ENCODE measurements at regions not wholly inside any gene's neighbourhood (a gene's known extent, or its start where the extent isn't known, plus 50 kb on each side); places are given as distances from the start of the nearest gene placed in this dataset.

DNA sequence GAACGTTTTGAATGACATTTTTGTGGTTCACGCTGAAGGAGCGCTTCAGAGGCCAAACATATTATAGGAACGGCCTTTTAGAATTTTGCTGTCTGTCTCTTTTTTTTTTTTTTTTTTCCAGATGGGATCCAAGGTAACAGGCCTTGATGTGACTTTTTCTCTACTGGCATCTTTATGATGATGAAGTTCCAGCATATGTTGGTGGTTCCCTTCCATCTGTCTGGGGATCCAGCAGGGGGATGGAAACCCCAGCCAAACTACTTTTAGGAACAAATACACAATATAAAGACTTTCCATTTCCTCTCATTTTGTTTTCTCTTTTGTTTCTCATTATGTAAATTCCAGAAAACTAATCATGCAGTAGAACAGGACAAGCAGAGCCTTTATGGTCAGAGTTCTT is 239.3 kb upstream of the PRICKLE1 start:
- TF ChIP-seq, protein P1, sequence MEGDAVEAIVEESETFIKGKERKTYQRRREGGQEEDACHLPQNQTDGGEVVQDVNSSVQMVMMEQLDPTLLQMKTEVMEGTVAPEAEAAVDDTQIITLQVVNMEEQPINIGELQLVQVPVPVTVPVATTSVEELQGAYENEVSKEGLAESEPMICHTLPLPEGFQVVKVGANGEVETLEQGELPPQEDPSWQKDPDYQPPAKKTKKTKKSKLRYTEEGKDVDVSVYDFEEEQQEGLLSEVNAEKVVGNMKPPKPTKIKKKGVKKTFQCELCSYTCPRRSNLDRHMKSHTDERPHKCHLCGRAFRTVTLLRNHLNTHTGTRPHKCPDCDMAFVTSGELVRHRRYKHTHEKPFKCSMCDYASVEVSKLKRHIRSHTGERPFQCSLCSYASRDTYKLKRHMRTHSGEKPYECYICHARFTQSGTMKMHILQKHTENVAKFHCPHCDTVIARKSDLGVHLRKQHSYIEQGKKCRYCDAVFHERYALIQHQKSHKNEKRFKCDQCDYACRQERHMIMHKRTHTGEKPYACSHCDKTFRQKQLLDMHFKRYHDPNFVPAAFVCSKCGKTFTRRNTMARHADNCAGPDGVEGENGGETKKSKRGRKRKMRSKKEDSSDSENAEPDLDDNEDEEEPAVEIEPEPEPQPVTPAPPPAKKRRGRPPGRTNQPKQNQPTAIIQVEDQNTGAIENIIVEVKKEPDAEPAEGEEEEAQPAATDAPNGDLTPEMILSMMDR (IDR thresholded peaks at IDR 0.05; ENCODE audit: low read depth, low read length, missing control alignments), result no peak
- no peak overlapping the region for H3K4me3 ChIP-seq (replicated peaks; ENCODE audit: low read depth, low read length)
- no peak for DNase-seq (ENCODE audit: extremely low read depth, low read depth)

DNA sequence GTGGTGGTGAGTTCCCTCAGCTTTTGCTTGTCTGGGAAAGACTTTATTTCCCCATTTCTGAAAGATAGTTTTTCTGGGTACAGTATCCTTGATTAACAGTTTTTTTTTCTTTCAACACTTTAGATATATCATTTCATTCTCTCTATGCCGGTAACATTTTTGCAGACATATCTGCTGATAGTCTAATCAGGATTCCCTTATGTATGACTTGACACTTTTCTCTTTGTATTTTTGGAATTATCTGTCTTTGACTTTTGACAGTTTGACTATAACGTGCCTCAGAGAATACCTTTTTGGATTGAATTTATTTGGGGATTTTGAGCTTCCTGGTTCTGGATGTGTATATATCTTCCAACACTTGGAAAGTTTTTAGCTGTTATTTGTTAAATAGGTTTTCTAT is 234.8 kb upstream of the PRICKLE1 start:
- DNase-seq (ENCODE audit: extremely low read depth, low read depth), result no peak
- H3K4me3 ChIP-seq (replicated peaks; ENCODE audit: low read depth, low read length), result no peak overlapping the region
- TF ChIP-seq, protein P1 (IDR thresholded peaks at IDR 0.05; ENCODE audit: low read depth, low read length, missing control alignments), result no peak

DNA sequence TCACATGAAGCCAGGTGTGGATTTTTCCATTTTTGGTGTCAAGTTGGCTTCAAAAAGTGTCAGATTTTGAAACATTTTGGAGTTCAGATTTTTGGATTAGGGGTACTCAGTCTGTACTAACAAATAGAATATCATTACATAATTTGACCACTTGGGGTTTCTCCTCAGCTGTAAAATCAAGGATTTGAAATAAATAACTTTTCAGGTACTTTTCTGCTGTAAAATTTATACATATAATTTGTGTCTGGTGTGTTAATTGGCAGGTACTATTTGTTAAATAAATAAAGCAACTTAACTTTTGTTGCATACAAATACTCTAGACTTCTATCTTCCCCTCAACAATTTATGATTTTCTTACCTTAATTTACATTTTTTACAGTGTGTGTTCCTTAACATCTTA is 234.1 kb upstream of the PRICKLE1 start:
- H3K4me3 ChIP-seq (replicated peaks; ENCODE audit: low read depth, low read length), result no peak overlapping the region
- TF ChIP-seq, protein P1 (IDR thresholded peaks at IDR 0.05; ENCODE audit: low read depth, low read length, missing control alignments), result no peak
- no peak for DNase-seq (ENCODE audit: extremely low read depth, low read depth)

DNA sequence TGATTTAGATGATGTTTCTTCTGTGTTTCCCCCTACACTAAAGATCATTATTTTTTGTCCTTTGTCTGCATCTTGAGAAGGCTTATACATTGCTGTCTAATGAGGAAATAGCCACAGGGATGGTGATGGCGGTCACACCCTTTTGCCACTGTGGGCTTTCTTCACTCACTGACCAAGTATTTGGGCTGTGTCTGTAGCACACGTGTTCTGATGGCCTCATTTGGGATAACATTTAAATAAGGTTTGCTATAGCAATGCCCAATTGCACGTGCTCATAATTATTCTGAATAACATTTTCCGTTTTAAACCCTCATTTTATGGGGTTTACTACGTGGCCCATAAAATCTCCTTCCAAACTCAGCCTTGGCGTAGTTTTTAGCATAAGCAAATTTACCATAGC is 230.3 kb upstream of the PRICKLE1 start:
- no peak for DNase-seq (ENCODE audit: extremely low read depth, low read depth)
- H3K4me3 ChIP-seq (replicated peaks; ENCODE audit: low read depth, low read length), result no peak overlapping the region
- TF ChIP-seq, protein P1 (IDR thresholded peaks at IDR 0.05; ENCODE audit: low read depth, low read length, missing control alignments), result no peak

DNA sequence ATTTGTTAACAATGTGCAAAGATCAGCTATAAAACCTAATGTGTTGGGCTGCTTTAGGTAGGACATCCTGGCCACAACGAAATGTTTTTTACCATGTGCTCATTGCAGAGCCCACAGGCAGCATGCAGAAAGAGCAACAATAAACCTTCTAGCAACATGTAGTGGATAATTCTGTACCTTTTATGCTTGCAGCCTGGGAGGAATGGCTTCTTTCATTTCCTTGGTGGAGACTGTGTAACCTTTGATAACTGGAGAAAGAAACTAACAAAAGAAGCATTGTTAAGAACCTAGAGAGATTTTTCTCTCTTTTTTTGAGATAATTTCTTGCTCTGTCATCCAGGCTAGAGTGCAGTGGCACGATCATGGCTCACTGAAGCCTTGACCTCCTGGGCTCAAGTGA is 225.5 kb upstream of the PRICKLE1 start:
- no peak overlapping the region for H3K4me3 ChIP-seq (replicated peaks; ENCODE audit: low read depth, low read length)
- TF ChIP-seq, protein P1 (IDR thresholded peaks at IDR 0.05; ENCODE audit: low read depth, low read length, missing control alignments), result no peak
- DNase-seq (ENCODE audit: extremely low read depth, low read depth), result no peak

DNA sequence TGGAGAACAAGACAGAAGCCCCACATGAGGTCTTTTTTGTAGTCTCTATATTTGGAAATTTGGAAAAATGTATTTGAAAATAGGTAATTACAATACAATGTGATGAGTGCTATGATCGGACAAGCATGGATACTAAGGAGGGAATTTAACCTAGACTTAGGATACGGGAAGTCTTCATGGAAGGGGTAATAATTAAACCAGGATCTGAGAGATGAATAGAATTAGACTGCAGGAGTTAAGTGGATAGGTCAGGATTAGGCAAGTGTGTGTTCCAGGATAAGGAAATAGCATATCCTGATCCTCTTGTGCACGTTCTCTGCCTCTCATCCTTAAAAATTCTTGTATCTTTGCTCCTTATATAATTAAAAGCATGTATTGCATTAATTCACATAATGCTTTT is 223.3 kb upstream of the PRICKLE1 start:
- no peak overlapping the region for H3K4me3 ChIP-seq (replicated peaks; ENCODE audit: low read depth, low read length)
- TF ChIP-seq, protein P1 (IDR thresholded peaks at IDR 0.05; ENCODE audit: low read depth, low read length, missing control alignments), result no peak
- no peak for DNase-seq (ENCODE audit: extremely low read depth, low read depth)

DNA sequence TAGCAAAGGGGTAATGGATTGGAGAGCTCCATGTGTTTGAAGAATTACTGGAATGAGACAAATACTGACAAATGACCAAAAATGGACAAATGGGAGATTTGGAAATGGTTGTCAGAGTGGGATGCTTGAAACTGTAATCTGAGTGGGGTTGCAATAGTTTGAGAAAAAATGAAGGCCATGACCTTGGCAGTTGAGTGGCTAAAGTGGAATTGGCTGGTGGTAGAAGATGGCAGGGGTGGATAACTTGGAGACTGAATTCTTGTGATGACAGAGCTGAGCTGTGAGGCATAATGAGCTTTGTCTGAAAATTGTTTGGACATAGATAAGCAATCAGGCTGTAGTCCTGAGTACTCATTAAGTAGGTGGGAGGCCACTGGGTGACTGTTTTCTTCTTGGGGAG is 222.5 kb upstream of the PRICKLE1 start:
- H3K4me3 ChIP-seq (replicated peaks; ENCODE audit: low read depth, low read length), result no peak overlapping the region
- TF ChIP-seq, protein P1 (IDR thresholded peaks at IDR 0.05; ENCODE audit: low read depth, low read length, missing control alignments), result no peak
- DNase-seq (ENCODE audit: extremely low read depth, low read depth), result no peak
